Upper lobe of left lung (tissue), 6 donors: ENCODE measurements at regions not wholly inside any gene's neighbourhood (a gene's known extent, or its start where the extent isn't known, plus 50 kb on each side); places are given as distances from the start of the nearest gene placed in this dataset.

Source experiments
- ATAC-seq, 2 donors: fragments of 200-7000 bp; cut with Tn5 transposase; one replicate each; pipeline ENCODE4 v1.9.1; 2022; ENCODE audit warnings: mild to moderate bottlenecking in 2 of 2, moderate library complexity in 2 of 2; ENCODE audit not compliant: low FRiP score in 2 of 2
- DNase-seq, 2 donors: peaks; one replicate each; pipeline ENCODE4 v3.0.0-alpha.2; 2019 to 2020
- H3K27ac ChIP-seq, 4 donors: fragments of 200-600 bp; sonication (generic); one replicate each; pipeline ENCODE4 v1.5.1; 2016 to 2019
- H3K27me3 ChIP-seq, 4 donors: fragments of 200-600 bp; sonication (generic); one replicate each; pipeline ENCODE4 v1.5.1; 2017 to 2019
- H3K36me3 ChIP-seq, 4 donors: fragments of 200-600 bp; sonication (generic); one replicate each; pipeline ENCODE4 v1.5.1; 2016 to 2019
- H3K4me1 ChIP-seq, 4 donors: fragments of 200-600 bp; sonication (generic); one replicate each; pipeline ENCODE4 v1.5.1; 2018 to 2019
- H3K4me3 ChIP-seq, 4 donors: fragments of 200-600 bp; sonication (generic); one replicate each; pipeline ENCODE4 v1.5.1; 2017 to 2019; ENCODE audit warnings: mild to moderate bottlenecking in 2 of 4, moderate library complexity in 1 of 4
- H3K9me3 ChIP-seq, 4 donors: fragments of 200-600 bp; sonication (generic); one replicate each; pipeline ENCODE4 v1.5.1; 2018 to 2019
- CTCF ChIP-seq, 6 experiments: fragments of 450-650 bp in 4 of 6; fragments of 200-600 bp in 2 of 6; sonication (generic) in 2 of 6; IDR thresholded peaks; one replicate each; pipeline ENCODE4 v1.5.1; 2016 to 2019; ENCODE audit warnings: antibody characterized with exemption in 6 of 6
- EP300 ChIP-seq, 4 donors: sonication (generic); formaldehyde crosslinking; IDR thresholded peaks; one replicate each; pipeline ENCODE4 v1.5.1; 2017; ENCODE audit warnings: antibody characterized with exemption in 4 of 4, control low read depth in 2 of 4
- POLR2A ChIP-seq, 4 donors: fragments of 450-650 bp; IDR thresholded peaks; one replicate each; pipeline ENCODE4 v1.5.1; 2016 to 2017; ENCODE audit warnings: antibody characterized with exemption in 4 of 4, mild to moderate bottlenecking in 2 of 4
- POLR2AphosphoS5 ChIP-seq, 2 donors: sonication (generic); formaldehyde crosslinking; IDR thresholded peaks; one replicate each; pipeline ENCODE4 v1.5.1; 2017; ENCODE audit warnings: antibody characterized with exemption in 2 of 2
- WGBS, 2 donors: methylation state at CpG; one replicate each; pipeline ENCODE4 v1.1.5; 2017 to 2018; 5-methylcytosine and 5-hydroxymethylcytosine counted together
- donor health status: DM: no; HTN: no; CAD: no; lungs with moderate emphysema.
- donor health status: DM: no; HTN: yes; CAD: no; lungs with severe emphysema.

GRCh38 chr12:68489273-68489672 lies 121.4 kb upstream of the RAP1B start:
- Histone ChIP-seq H3K27ac (no peak overlapping the region), H3K4me3 (no peak overlapping the region), H3K9me3 (no peaks in the 10 kb centered on the region), H3K36me3 (no peaks in the 10 kb centered on the region), H3K4me1 (no peaks in the 10 kb centered on the region), H3K27me3 (no peaks in the 10 kb centered on the region)
- no peak for TF ChIP-seq POLR2A (IDR thresholded peaks at IDR 0.05)
- ATAC-seq (no peak), DNase-seq (no peak)

GRCh38 chr12:68490476-68490875 lies 120.2 kb upstream of the RAP1B start:
- Histone ChIP-seq H3K36me3 (no peaks in the 10 kb centered on the region), H3K4me1 (no peaks in the 10 kb centered on the region), H3K4me3 (no peak overlapping the region), H3K27ac (no peak overlapping the region), H3K27me3 (no peaks in the 10 kb centered on the region), H3K9me3 (no peaks in the 10 kb centered on the region)
- DNase-seq, result no peak
- ATAC-seq, result no peak
- WGBS, 2 donors, result 96 to 100% methylated on average over 1 of the region's 1 CpG
- TF ChIP-seq POLR2AphosphoS5 (IDR thresholded peaks at IDR 0.05), result no peak
- no peak for TF ChIP-seq EP300 (IDR thresholded peaks at IDR 0.05)
- no peak for TF ChIP-seq CTCF (IDR thresholded peaks at IDR 0.05)
- no peak for TF ChIP-seq POLR2A (IDR thresholded peaks at IDR 0.05)

- TF ChIP-seq CTCF (IDR thresholded peaks at IDR 0.05) (no peak), POLR2AphosphoS5 (IDR thresholded peaks at IDR 0.05) (no peak), POLR2A (IDR thresholded peaks at IDR 0.05) (no peak)
- DNase-seq (no peak), ATAC-seq (no peak)
- Histone ChIP-seq H3K36me3 (no peaks in the 10 kb centered on the region), H3K27ac (no peak overlapping the region), H3K9me3 (no peaks in the 10 kb centered on the region), H3K4me1 (no peaks in the 10 kb centered on the region), H3K27me3 (no peaks in the 10 kb centered on the region), H3K4me3 (no peak overlapping the region)
- WGBS, 2 donors, result 81 to 85% methylated on average over 8 of the region's 8 CpGs
These were observed 119.3 kb upstream of the RAP1B start for GRCh38 chr12:68491204-68491960.

GRCh38 chr12:68495336-68496070 lies 115.2 kb upstream of the RAP1B start:
- Histone ChIP-seq H3K27ac (no peak overlapping the region), H3K4me3 (no peak overlapping the region), H3K27me3 (no peaks in the 10 kb centered on the region), H3K36me3 (no peaks in the 10 kb centered on the region), H3K9me3 (no peaks in the 10 kb centered on the region), H3K4me1 (no peaks in the 10 kb centered on the region)
- TF ChIP-seq CTCF (IDR thresholded peaks at IDR 0.05) (no peak), EP300 (IDR thresholded peaks at IDR 0.05) (no peak), POLR2AphosphoS5 (IDR thresholded peaks at IDR 0.05) (no peak), POLR2A (IDR thresholded peaks at IDR 0.05) (no peak)
- ATAC-seq (no peak), DNase-seq (no peak)
- 79% methylated on average over 3 of the region's 3 CpGs for WGBS, 2 donors

GRCh38 chr12:68497107-68497506 lies 113.6 kb upstream of the RAP1B start:
- no peaks in the 10 kb centered on the region for H3K36me3 ChIP-seq
- H3K27ac ChIP-seq, result no peak overlapping the region
- no peaks in the 10 kb centered on the region for H3K9me3 ChIP-seq
- H3K4me3 ChIP-seq, result no peak overlapping the region
- 56 to 71% methylated on average over 4 of the region's 4 CpGs for WGBS, 2 donors
- H3K4me1 ChIP-seq, result no peaks in the 10 kb centered on the region
- ATAC-seq (no peak), DNase-seq (no peak)
- no peak for TF ChIP-seq POLR2A (IDR thresholded peaks at IDR 0.05)
- no peak for TF ChIP-seq EP300 (IDR thresholded peaks at IDR 0.05)
- TF ChIP-seq CTCF (IDR thresholded peaks at IDR 0.05), result no peak
- no peak for TF ChIP-seq POLR2AphosphoS5 (IDR thresholded peaks at IDR 0.05)
- H3K27me3 ChIP-seq, result no peaks in the 10 kb centered on the region
